ENCODE measurements at regions not wholly inside any gene's neighbourhood (a gene's known extent, or its start where the extent isn't known, plus 50 kb on each side); places are given as distances from the start of the nearest gene placed in this dataset.
"Not testable (repeated sequence)": the region's sequence is repeated elsewhere in the genome, so short reads cannot be mapped to it uniquely, and the experiment has no call there.

DNA sequence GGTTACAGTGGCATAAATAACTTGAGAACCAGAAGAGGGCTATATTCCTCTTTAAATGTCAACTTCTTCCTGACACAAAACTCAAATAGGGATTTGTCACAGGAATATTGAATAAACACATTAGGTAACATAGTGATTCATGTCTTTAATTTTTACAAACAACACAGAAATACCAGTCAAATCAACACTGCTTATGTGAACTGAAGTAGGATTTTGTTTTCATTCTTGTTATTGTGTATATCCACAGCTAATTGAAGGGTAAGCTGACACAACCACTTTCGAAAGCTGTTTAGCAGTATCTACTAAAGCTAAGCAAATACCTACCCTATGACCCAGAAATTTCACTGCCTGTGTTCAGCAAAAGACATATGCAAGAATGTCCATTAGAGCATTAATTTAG lies 120.4 kb upstream of the EOLA2 start:
- no peak for DNase-seq

DNA sequence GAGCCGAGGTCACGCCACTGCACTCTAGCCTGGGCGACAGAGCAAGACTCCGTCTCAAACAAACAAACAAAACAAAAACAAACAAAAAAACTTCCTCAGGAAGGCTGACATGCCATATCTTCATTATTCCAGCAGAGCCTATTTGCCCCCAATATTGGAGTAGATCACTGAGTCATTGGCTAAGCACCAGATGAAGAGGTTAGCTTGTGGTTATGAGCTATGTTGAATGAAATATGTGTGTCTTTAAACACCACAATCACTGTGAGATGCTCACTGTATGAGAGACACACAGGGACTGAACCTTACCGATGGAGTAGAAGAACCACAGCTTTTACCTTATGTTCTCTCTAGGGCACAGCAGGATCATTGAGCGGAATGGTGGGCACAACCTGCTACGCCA lies 122.1 kb upstream of the EOLA2 start:
- no peak for DNase-seq

GRCh38 chrX:150062292-150063137 lies 124.2 kb upstream of the EOLA2 start:
- DNase-seq = no peak

- DNase-seq = no peak
Observed at GRCh38 chrX:150063138-150063518, 124.8 kb upstream of the EOLA2 start.

- no peak for DNase-seq
Observed at GRCh38 chrX:150063674-150064073, 125.4 kb upstream of the EOLA2 start.

- DNase-seq = no peak
Observed at GRCh38 chrX:150074175-150074574, 135.9 kb upstream of the EOLA2 start.

- no peak for DNase-seq
Observed at GRCh38 chrX:150080497-150080896, 142.2 kb upstream of the EOLA2 start.

DNA sequence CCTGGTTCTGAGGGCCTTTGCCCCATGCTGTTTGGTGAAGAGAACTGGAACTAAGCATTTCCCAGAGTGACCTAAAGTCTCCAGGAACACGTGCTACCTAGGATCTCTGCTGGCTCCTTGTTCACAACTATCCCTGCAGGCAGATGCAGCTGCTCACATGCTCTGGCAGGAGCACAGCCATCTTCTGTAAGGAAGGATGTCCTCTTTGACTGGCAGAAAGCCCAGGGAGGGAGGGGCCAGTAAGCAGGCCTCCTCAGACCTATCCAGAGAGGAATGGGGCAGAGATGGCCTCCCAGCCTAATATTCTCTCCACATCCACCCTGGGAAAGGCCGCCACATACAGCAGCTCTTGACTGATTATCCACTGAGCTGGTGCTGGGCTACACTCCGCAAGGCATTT lies 142.8 kb upstream of the EOLA2 start:
- no peak for DNase-seq

DNA sequence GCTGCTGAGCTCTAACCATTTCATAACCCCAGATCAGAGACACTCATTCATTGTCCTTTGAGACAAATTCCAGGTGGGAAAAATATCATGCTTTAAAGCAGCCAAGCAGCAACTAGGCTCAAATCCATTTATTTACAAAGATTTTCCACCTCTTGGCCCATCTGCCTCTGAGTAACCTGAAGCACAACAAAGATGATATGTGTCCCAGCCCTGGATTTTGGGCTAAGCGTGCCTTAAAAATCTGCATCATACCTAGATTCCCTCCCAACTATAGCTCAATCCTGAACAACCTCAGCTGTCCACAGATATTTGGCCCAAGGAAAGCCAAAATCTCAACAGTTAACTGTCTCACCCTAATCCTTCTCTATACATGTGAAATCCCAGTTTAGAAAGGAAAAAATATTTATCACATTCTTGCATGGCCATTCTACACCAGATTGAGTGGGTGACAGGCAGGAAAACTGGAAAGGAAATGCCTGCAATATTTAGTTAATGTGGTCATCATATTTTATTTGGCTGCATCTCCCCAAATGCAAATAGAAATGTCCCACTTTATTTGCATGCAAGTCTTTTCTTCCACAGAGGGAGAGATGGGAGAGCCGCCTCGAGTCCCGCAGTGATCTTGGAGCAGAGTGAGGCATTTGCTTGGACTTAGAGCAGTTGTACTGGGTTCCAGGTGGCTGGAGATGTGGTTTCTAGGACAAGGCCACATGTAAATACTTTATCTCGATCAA lies 146.4 kb upstream of the EOLA2 start:
- no peak for DNase-seq

GRCh38 chrX:150085881-150086280 lies 147.6 kb upstream of the EOLA2 start:
- no peak for DNase-seq

DNA sequence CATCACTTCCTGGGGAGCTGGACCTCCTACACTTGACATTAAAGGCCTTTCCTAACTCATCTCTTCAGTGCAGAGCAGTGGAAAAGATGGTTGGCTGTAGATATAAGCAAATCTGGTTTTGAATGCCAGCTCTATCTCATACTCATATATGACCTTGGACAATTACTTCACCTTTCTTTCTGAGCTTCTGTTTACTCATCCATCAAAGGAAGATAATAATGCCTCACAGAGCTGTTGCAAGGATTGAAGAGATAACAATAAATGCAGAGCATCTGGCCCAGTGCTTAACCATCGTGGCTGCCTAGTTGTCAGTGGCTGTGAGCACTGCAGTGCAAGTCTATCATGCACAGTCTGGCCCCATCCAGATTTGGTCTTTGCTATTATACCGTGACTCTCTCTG lies 148.1 kb upstream of the EOLA2 start:
- no peak for DNase-seq

GRCh38 chrX:150087612-150088011 lies 149.3 kb upstream of the EOLA2 start:
- DNase-seq = no peak

- DNase-seq = no peak
Observed at GRCh38 chrX:150088042-150088441, 149.8 kb upstream of the EOLA2 start.

GRCh38 chrX:150088766-150089518 lies 150.7 kb upstream of the EOLA2 start:
- DNase-seq = no peak

DNA sequence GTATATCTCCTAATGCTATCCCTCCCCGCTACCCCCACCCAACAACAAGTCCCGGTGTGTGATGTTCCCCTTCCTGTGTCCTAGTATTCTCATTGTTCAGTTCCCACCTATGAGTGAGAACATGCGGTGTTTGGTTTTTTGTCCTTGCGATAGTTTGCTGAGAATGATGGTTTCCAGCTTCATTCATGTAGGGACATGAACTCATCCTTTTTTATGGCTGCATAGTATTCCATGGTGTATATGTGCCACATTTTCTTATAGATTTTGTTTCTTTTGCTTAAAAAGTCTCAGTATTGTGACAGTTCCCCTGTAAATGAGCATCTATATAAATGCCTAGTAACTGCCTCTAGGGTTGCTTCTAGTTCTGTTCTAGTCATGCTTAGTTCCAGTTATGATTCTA lies 153.0 kb upstream of the EOLA2 start:
- not testable (repeated sequence) for DNase-seq

DNA sequence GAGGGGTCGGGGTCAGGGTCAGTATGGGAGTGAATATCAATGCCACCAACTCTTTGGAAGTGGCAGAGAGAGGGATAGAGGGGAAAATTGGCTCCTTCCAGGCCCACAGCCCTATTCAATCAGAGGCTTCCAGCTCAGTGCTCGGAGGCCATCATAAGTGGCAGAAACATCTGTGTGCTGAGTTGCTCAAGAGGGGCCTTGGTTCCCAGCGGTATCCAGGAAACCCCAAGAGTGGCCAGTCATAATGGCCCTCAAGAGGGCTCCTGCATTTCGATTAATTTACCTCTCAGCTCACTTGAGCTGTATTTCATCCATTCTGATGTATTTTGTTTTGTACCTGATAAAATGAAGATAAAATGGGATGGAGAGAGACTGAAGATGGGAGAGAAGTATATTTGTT lies 154.3 kb upstream of the EOLA2 start:
- DNase-seq = no peak

- no peak for DNase-seq
Observed at GRCh38 chrX:150094375-150094774, 156.1 kb upstream of the EOLA2 start.

- no peak for DNase-seq
Observed at GRCh38 chrX:150094996-150095395, 156.7 kb upstream of the EOLA2 start.

DNA sequence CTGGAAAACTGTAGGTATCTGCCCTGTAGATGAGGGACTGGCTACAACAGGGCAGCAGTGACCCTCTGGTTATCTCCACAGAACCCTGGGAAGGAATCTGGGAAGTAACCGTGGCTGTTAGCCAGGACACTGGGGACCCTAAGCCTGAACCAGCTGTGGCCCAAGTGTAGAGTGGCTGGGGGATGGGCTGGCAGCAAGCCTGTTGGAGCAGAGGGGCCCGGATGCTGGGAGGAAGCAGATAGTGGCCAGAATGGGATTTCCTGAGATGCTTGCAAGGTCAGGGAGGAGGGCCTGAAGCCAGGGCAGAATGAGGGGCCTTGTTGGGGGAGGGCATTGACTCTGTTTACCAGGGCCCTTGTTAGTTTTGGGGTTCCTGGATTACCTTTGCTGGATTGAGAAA lies 161.0 kb upstream of the EOLA2 start:
- DNase-seq = no peak

GRCh38 chrX:150100261-150100660 lies 162.0 kb upstream of the EOLA2 start:
- DNase-seq = no peak

DNA sequence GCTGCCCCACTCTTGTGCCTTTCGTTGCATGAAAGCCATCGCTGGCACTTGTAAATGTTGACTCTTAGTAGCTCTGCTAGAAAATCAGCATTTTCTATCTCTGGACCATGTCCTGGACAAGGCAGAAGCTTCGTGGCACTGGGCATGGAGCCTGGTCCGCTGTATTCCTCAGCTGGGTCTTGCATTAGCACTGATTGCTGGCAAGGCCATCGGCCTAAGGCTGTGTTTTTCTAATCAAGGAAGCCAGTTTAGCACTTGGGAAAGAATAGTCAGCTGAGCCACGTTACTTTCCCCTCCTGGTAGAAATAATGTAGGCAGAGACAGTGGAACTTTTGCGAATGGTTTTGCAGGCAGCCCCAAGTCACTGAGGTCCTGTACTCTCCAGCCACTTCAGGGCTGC lies 180.2 kb upstream of the EOLA2 start:
- DNase-seq = no peak

- no peak for DNase-seq
Observed at GRCh38 chrX:150119323-150119722, 181.0 kb upstream of the EOLA2 start.

DNA sequence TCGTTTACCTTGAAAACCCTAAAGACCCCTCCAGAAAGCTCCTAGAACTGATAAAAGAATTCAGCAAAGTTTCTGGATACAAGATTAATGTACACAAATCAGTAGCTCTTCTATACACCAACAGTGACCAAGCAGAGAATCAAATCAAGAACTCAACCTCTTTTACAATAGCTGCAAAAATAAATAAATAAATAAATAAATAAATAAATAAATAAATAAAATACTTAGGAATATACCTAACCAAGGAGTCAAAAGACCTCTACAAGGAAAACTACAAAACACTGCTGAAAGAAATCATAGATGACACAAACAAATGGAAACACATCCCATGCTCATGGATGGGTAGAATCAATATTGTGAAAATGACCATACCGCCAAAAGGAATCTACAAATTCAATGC lies 186.8 kb upstream of the EOLA2 start:
- not testable (repeated sequence) for DNase-seq

DNA sequence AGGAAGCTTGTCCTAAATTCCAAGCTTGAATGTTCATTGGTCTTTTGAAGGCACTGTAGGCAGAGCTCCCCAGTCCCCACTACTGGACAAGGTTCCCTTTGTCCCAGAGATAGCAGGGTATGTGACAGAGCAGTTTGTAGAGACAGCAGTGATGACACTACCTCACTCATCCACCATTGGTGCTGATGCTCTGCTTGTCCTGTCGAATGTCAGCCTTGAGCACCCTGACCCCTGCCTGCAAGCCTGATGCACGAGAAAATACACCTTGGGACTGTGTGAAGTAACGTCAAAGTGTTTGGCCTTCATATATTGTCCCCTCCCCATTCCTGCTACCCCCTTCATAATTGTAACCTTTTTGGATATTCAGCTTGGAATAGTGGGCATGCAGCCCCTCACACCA lies 188.9 kb upstream of the EOLA2 start:
- DNase-seq = no peak
